GM18520 (cell line): ENCODE measurements at regions not wholly inside any gene's neighbourhood (a gene's known extent, or its start where the extent isn't known, plus 50 kb on each side); places are given as distances from the start of the nearest gene placed in this dataset.

Experiments
- ATAC-seq: cut with Tn5 transposase; IDR thresholded peaks from one replicate; pipeline ENCODE4 v1.9.1; 2021; ENCODE audit not compliant: unreplicated experiment

- ATAC-seq = no peak
Measured at GRCh38 chr4:148778980-148779675, 336.9 kb upstream of the NR3C2 start.

GRCh38 chr4:148776941-148777340 lies 334.7 kb upstream of the NR3C2 start:
- ATAC-seq = no peak

- ATAC-seq = no peak
Measured at GRCh38 chr4:148774134-148774533, 331.9 kb upstream of the NR3C2 start.

GRCh38 chr4:148773313-148773712 lies 331.1 kb upstream of the NR3C2 start:
- ATAC-seq = no peak

- no peak for ATAC-seq
Measured at GRCh38 chr4:148770848-148771247, 328.6 kb upstream of the NR3C2 start.

GRCh38 chr4:148770377-148770776 lies 328.2 kb upstream of the NR3C2 start:
- ATAC-seq = no peak

GRCh38 chr4:148764720-148765119 lies 322.5 kb upstream of the NR3C2 start:
- ATAC-seq = no peak

- ATAC-seq = no peak
Measured at GRCh38 chr4:148757171-148757570, 315.0 kb upstream of the NR3C2 start.

GRCh38 chr4:148749403-148749802 lies 307.2 kb upstream of the NR3C2 start:
- no peak for ATAC-seq

GRCh38 chr4:148747721-148748268 lies 305.6 kb upstream of the NR3C2 start:
- peak; percentile 84 for ATAC-seq

- no peak for ATAC-seq
Measured at GRCh38 chr4:148740701-148741100, 298.5 kb upstream of the NR3C2 start.

GRCh38 chr4:148737061-148737770 lies 295.0 kb upstream of the NR3C2 start:
- ATAC-seq = no peak

GRCh38 chr4:148735432-148736155 lies 293.4 kb upstream of the NR3C2 start:
- ATAC-seq = peak; percentile 59

- no peak for ATAC-seq
Measured at GRCh38 chr4:148730766-148731165, 288.6 kb upstream of the NR3C2 start.

- ATAC-seq = no peak
Measured at GRCh38 chr4:148730082-148730640, 287.9 kb upstream of the NR3C2 start.

GRCh38 chr4:148717988-148718387 lies 275.8 kb upstream of the NR3C2 start:
- no peak for ATAC-seq

GRCh38 chr4:148716431-148717052 lies 274.3 kb upstream of the NR3C2 start:
- ATAC-seq = no peak

- ATAC-seq = no peak
Measured at GRCh38 chr4:148704291-148704690, 262.1 kb upstream of the NR3C2 start.

GRCh38 chr4:148694702-148695101 lies 252.5 kb upstream of the NR3C2 start:
- ATAC-seq = no peak

- ATAC-seq = no peak
Measured at GRCh38 chr4:148693913-148694649, 251.9 kb upstream of the NR3C2 start.
